ENCODE measurements at regions not wholly inside any gene's neighbourhood (a gene's known extent, or its start where the extent isn't known, plus 50 kb on each side); places are given as distances from the start of the nearest gene placed in this dataset.

GRCh38 chr1:229102741-229103391 is 168.0 kb upstream of the RAB4A start:
- TF ChIP-seq SUZ12 (IDR thresholded peaks at IDR 0.05; ENCODE audit: extremely low read depth, insufficient read depth, insufficient read length): no peak
- no peak for TF ChIP-seq YY1 (IDR thresholded peaks at IDR 0.05; ENCODE audit: insufficient read depth, insufficient read length)
- TF ChIP-seq ZNF274 (IDR thresholded peaks at IDR 0.05; ENCODE audit: low read depth, low read length): no peak
- H3K27me3 ChIP-seq (ENCODE audit: insufficient read depth, insufficient read length): no peaks in the 10 kb centered on the region
- peaks cover 4% of the 10 kb centered on the region for H3K4me1 ChIP-seq (ENCODE audit: insufficient read depth, insufficient read length)
- no peak overlapping the region for H3K4me3 ChIP-seq (ENCODE audit: insufficient read length, low read depth)
- no peaks in the 10 kb centered on the region for H3K36me3 ChIP-seq (ENCODE audit: insufficient read depth, insufficient read length, low read length)
- DNase-seq (ENCODE audit: low read depth, low spot score): no peak
- no peaks in the 10 kb centered on the region for H3K9me3 ChIP-seq (ENCODE audit: insufficient read depth, low read length)
- H3K9ac ChIP-seq (ENCODE audit: insufficient read length, low read depth): no peak overlapping the region

GRCh38 chr1:229104654-229105053 is 166.3 kb upstream of the RAB4A start:
- no peak overlapping the region for H3K4me3 ChIP-seq (ENCODE audit: insufficient read length, low read depth)
- H3K9ac ChIP-seq (ENCODE audit: insufficient read length, low read depth): no peak overlapping the region
- H3K4me1 ChIP-seq (ENCODE audit: insufficient read depth, insufficient read length): peaks cover 2% of the 10 kb centered on the region
- no peaks in the 10 kb centered on the region for H3K36me3 ChIP-seq (ENCODE audit: insufficient read depth, insufficient read length, low read length)
- H3K9me3 ChIP-seq (ENCODE audit: insufficient read depth, low read length): no peaks in the 10 kb centered on the region
- TF ChIP-seq YY1 (IDR thresholded peaks at IDR 0.05; ENCODE audit: insufficient read depth, insufficient read length) (no peak), ZNF274 (IDR thresholded peaks at IDR 0.05; ENCODE audit: low read depth, low read length) (no peak)
- no peak for DNase-seq (ENCODE audit: low read depth, low spot score)
- H3K27me3 ChIP-seq (ENCODE audit: insufficient read depth, insufficient read length): no peaks in the 10 kb centered on the region

GRCh38 chr1:229105109-229105508 is 165.8 kb upstream of the RAB4A start:
- Histone ChIP-seq H3K27me3 (ENCODE audit: insufficient read depth, insufficient read length) (no peaks in the 10 kb centered on the region), H3K9me3 (ENCODE audit: insufficient read depth, low read length) (no peaks in the 10 kb centered on the region), H3K9ac (ENCODE audit: insufficient read length, low read depth) (no peak overlapping the region), H3K4me3 (ENCODE audit: insufficient read length, low read depth) (no peak overlapping the region), H3K4me1 (ENCODE audit: insufficient read depth, insufficient read length) (peaks cover 2% of the 10 kb centered on the region), H3K36me3 (ENCODE audit: insufficient read depth, insufficient read length, low read length) (no peaks in the 10 kb centered on the region)
- TF ChIP-seq SUZ12 (IDR thresholded peaks at IDR 0.05; ENCODE audit: extremely low read depth, insufficient read depth, insufficient read length): no peak
- no peak for TF ChIP-seq YY1 (IDR thresholded peaks at IDR 0.05; ENCODE audit: insufficient read depth, insufficient read length)
- TF ChIP-seq ZNF274 (IDR thresholded peaks at IDR 0.05; ENCODE audit: low read depth, low read length): no peak
- DNase-seq (ENCODE audit: low read depth, low spot score): no peak

- no peaks in the 10 kb centered on the region for H3K27me3 ChIP-seq (ENCODE audit: insufficient read depth, insufficient read length)
- no peaks in the 10 kb centered on the region for H3K9me3 ChIP-seq (ENCODE audit: insufficient read depth, low read length)
- H3K9ac ChIP-seq (ENCODE audit: insufficient read length, low read depth): no peak overlapping the region
Observed at GRCh38 chr1:229105822-229106525, 164.9 kb upstream of the RAB4A start.

GRCh38 chr1:229106526-229107125 is 164.3 kb upstream of the RAB4A start:
- H3K36me3 ChIP-seq (ENCODE audit: insufficient read depth, insufficient read length, low read length): no peaks in the 10 kb centered on the region
- DNase-seq (ENCODE audit: low read depth, low spot score): no peak
- no peak overlapping the region for H3K9ac ChIP-seq (ENCODE audit: insufficient read length, low read depth)
- H3K27me3 ChIP-seq (ENCODE audit: insufficient read depth, insufficient read length): no peaks in the 10 kb centered on the region
- H3K4me3 ChIP-seq (ENCODE audit: insufficient read length, low read depth): no peak overlapping the region
- no peaks in the 10 kb centered on the region for H3K9me3 ChIP-seq (ENCODE audit: insufficient read depth, low read length)
- TF ChIP-seq ZNF274 (IDR thresholded peaks at IDR 0.05; ENCODE audit: low read depth, low read length) (no peak), YY1 (IDR thresholded peaks at IDR 0.05; ENCODE audit: insufficient read depth, insufficient read length) (no peak), SUZ12 (IDR thresholded peaks at IDR 0.05; ENCODE audit: extremely low read depth, insufficient read depth, insufficient read length) (no peak)
- peaks cover 2% of the 10 kb centered on the region for H3K4me1 ChIP-seq (ENCODE audit: insufficient read depth, insufficient read length)

More at GRCh38 chr1:229105822-229106525, 164.9 kb upstream of the RAB4A start:
- peaks cover 2% of the 10 kb centered on the region for H3K4me1 ChIP-seq (ENCODE audit: insufficient read depth, insufficient read length)
- H3K36me3 ChIP-seq (ENCODE audit: insufficient read depth, insufficient read length, low read length): no peaks in the 10 kb centered on the region
- no peak for DNase-seq (ENCODE audit: low read depth, low spot score)
- no peak overlapping the region for H3K4me3 ChIP-seq (ENCODE audit: insufficient read length, low read depth)
- no peak for TF ChIP-seq ZNF274 (IDR thresholded peaks at IDR 0.05; ENCODE audit: low read depth, low read length)
- TF ChIP-seq SUZ12 (IDR thresholded peaks at IDR 0.05; ENCODE audit: extremely low read depth, insufficient read depth, insufficient read length): no peak
- no peak for TF ChIP-seq YY1 (IDR thresholded peaks at IDR 0.05; ENCODE audit: insufficient read depth, insufficient read length)

- no peaks in the 10 kb centered on the region for H3K27me3 ChIP-seq (ENCODE audit: insufficient read depth, insufficient read length)
- peaks cover 2% of the 10 kb centered on the region for H3K4me1 ChIP-seq (ENCODE audit: insufficient read depth, insufficient read length)
- TF ChIP-seq YY1 (IDR thresholded peaks at IDR 0.05; ENCODE audit: insufficient read depth, insufficient read length) (no peak), SUZ12 (IDR thresholded peaks at IDR 0.05; ENCODE audit: extremely low read depth, insufficient read depth, insufficient read length) (no peak), ZNF274 (IDR thresholded peaks at IDR 0.05; ENCODE audit: low read depth, low read length) (no peak)
- no peaks in the 10 kb centered on the region for H3K9me3 ChIP-seq (ENCODE audit: insufficient read depth, low read length)
- no peak overlapping the region for H3K4me3 ChIP-seq (ENCODE audit: insufficient read length, low read depth)
- no peak for DNase-seq (ENCODE audit: low read depth, low spot score)
- H3K9ac ChIP-seq (ENCODE audit: insufficient read length, low read depth): no peak overlapping the region
- no peaks in the 10 kb centered on the region for H3K36me3 ChIP-seq (ENCODE audit: insufficient read depth, insufficient read length, low read length)
Observed at GRCh38 chr1:229107304-229107815, 163.6 kb upstream of the RAB4A start.

- H3K4me3 ChIP-seq (ENCODE audit: insufficient read length, low read depth): no peak overlapping the region
- no peaks in the 10 kb centered on the region for H3K9me3 ChIP-seq (ENCODE audit: insufficient read depth, low read length)
- no peak for TF ChIP-seq YY1 (IDR thresholded peaks at IDR 0.05; ENCODE audit: insufficient read depth, insufficient read length)
- TF ChIP-seq SUZ12 (IDR thresholded peaks at IDR 0.05; ENCODE audit: extremely low read depth, insufficient read depth, insufficient read length): no peak
- TF ChIP-seq ZNF274 (IDR thresholded peaks at IDR 0.05; ENCODE audit: low read depth, low read length): no peak
- DNase-seq (ENCODE audit: low read depth, low spot score): no peak
- H3K27me3 ChIP-seq (ENCODE audit: insufficient read depth, insufficient read length): no peaks in the 10 kb centered on the region
- H3K36me3 ChIP-seq (ENCODE audit: insufficient read depth, insufficient read length, low read length): no peaks in the 10 kb centered on the region
- no peak overlapping the region for H3K9ac ChIP-seq (ENCODE audit: insufficient read length, low read depth)
- H3K4me1 ChIP-seq (ENCODE audit: insufficient read depth, insufficient read length): peaks cover 2% of the 10 kb centered on the region
Observed at GRCh38 chr1:229107972-229108371, 162.9 kb upstream of the RAB4A start.

Measured in NT2/D1 (cell line).